K562 (cell line): ENCODE measurements at regions not wholly inside any gene's neighbourhood (a gene's known extent, or its start where the extent isn't known, plus 50 kb on each side); places are given as distances from the start of the nearest gene placed in this dataset.

ENCODE experiments used
- BHLHE40 ChIP-seq: IDR thresholded peaks from 2 replicates; pipeline ENCODE4 v1.6.1; 2011; ENCODE audit warnings: low read length, improper control_type of control experiment
- RAD21 ChIP-seq, 2 experiments: fragments of 250-450 bp in 1 of 2; fragments of 450-650 bp in 1 of 2; sonication (Bioruptor Pico) in 1 of 2; formaldehyde crosslinking in 1 of 2; IDR thresholded peaks in 1 of 2; conservative IDR thresholded peaks in 1 of 2; 2 replicates each; pipeline versions ENCODE4 v1.4.0 to v1.8.0; 2020 to 2022; ENCODE audit warnings: mild to moderate bottlenecking in 2 of 2, moderate library complexity in 1 of 2

DNA sequence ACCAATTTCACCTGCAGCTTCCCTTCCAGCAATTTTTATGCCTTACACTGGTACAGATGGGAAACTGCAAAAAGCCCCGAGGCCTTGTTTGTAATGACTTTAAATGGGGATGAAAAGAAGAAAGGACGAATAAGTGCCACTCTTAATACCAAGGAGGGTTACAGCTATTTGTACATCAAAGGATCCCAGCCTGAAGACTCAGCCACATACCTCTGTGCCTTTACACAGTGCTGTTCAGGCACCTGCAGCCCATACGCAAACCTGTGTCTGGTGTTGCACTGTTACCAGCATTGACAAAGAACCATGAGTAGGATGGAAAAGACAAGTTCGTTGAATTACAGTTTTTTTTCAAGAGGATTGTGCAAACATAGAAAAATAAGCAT is 432.0 kb upstream of the OR4E1 start:
- TF ChIP-seq RAD21 (CRISPR knock-in tag; conservative IDR thresholded peaks at IDR 0.05 in 1 of 2, IDR thresholded peaks at IDR 0.05 in 1 of 2) (no peak), BHLHE40 (no peak)
